Tongue (tissue), 1 donor: ENCODE measurements at regions not wholly inside any gene's neighbourhood (a gene's known extent, or its start where the extent isn't known, plus 50 kb on each side); places are given as distances from the start of the nearest gene placed in this dataset.
"Not testable (repeated sequence)": the region's sequence is repeated elsewhere in the genome, so short reads cannot be mapped to it uniquely, and the experiment has no call there.

Source experiments
- DNase-seq: peaks from one replicate; pipeline ENCODE4 v3.0.0-alpha.2; 2015

DNA sequence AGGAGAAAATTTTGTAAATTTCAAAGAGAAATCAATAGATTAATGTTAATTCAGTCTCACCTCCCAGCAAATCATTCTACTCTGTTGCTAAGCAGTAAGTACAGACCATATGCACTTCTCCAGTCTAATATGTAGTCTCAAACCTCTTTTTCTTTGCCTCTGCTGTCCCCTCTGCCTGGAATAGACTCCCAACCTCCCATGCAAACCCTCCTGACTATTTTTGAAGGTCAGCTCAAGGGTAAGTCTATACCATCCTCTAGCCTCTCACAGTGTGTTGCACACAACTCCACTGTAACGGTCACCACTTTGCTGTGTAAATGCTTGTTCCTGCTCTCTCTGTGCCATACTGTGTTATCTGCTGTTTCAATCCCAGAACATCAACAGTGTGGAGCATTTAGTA is 94.5 kb upstream of the TRIM77 start:
- not testable (repeated sequence) for DNase-seq

- not testable (repeated sequence) for DNase-seq
Measured at GRCh38 chr11:89616161-89616560, 93.9 kb upstream of the TRIM77 start.

DNA sequence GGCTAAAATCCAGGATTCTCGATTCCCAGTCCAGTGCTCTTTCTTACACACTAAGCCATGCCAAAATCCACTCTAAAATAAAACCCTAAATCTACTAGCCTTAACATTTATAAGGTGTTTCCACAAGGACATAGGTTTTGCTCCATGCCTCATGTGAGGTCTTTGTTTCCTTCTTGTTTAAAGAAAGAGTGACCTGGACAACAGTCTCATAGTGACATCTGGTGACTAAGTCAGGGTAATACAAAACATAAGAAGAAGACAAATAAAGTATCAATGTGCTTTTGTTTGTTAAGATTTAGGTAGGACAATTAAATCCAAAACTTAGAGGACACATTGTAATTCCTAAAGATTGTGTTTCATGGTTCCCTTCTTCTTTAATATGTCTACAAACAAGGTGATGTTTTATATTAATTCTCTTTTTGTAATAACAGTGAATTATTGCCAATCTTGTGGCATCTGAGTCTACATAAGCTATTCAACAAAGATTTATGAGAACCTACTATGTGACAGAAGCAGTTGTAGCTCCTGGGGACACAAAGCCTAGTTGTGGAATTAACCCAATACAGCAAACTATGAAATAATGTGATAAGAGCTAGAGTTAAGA is 93.0 kb upstream of the TRIM77 start:
- peak; percentile 27 for DNase-seq

GRCh38 chr11:89620721-89621120 is 89.4 kb upstream of the TRIM77 start:
- peak; percentile 0 for DNase-seq

DNA sequence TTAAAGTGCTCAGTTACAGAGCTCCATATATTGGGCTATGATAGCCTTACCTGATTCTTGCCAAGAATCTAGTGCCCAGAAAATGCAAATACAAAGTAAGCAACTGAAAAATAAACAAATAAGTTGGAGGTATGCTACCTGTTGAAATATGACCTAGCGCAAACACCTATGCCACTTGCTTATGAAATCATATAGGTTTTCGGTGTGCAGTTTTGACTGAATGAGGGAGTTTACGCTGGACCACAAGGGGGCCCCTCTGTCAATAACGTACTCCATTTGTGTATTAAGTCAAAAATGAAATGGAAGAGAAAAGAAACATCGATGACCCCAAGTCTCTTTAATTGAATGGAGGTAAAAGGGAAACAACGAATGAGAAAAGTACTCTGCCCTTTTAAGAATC is 84.9 kb upstream of the TRIM77 start:
- DNase-seq: no peak

DNA sequence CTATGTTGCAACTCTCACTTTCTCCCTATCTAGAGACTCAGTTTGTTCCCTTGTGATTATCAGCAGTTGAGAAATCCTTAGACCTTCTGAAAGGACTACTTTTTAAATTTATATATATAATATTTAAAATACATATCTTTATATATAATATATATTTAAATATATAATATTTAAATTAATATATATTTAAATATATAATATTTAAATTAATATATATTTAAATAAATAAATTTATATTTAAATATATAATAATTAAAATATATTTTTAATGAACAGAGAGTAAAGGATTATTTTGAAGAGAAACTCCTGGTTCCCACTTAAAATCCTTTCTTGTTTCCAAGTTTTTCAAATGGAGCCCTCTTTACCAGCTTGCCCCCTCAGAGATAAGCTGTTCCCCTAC is 83.7 kb upstream of the TRIM77 start:
- no peak for DNase-seq

DNA sequence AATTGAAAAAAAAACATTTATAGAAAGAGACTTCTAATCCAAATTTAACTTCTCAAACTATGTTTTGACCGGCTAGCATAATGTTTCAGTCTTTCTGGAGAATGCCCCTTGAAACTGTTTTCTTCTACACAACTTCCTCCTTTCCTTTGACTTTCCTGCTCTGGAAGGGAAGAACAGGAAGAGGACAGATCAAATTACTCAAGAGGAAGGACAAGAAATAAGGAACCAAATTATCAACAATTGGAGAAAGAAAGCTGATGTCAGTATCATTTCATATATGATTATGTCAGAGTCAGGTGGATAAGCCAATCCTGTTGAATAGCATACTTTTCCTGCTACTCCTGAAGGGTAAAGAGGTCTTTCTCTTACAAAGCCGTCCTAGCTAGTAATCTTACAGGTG is 83.2 kb upstream of the TRIM77 start:
- not testable (repeated sequence) for DNase-seq

DNA sequence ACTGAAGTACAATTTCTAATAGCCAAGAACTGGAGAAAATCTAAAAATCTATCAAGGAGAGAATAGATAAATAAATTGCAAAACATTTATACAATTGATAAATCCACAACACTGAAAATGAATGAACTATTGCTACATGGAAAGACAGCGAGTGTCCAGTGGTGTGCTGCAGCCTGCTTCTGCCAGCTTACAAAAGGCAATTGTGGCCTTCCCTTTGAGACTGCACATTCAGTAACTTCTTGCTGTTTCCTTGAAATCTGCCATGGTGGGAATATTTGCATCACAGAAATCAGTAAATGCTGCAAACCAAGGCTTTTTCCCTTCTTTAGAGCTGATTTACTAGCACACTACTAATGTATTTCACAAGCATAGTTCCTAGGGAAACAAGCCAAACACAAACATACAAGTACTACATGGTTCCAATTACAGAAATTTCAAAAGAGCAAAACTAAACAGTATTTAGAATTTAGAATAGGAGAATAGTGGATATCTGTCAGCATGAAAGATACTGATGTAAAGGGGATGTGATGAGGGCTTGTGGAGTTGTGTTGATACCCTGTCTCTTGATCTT is 76.9 kb upstream of the TRIM77 start:
- DNase-seq: peak; percentile 5

DNA sequence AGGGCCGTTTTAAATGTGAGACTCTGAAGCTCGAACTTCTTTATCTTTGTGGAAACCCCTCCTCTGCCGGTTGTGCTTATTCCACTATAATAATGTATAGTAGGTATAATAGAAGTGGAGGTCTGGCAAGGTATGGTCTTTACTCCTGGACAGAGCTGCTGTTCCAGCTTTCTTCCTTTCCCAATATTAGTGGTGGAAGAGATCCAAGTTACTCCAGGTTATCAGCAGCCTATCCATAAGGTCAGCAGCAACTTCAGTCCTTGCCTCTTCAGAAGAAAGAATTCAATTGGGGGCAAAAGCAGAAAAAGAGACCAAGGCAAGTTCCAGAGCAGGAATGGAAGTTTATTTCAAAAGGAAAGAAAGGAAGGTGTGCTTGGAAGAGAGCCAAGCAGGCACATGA is 69.3 kb upstream of the TRIM77 start:
- not testable (repeated sequence) for DNase-seq

DNA sequence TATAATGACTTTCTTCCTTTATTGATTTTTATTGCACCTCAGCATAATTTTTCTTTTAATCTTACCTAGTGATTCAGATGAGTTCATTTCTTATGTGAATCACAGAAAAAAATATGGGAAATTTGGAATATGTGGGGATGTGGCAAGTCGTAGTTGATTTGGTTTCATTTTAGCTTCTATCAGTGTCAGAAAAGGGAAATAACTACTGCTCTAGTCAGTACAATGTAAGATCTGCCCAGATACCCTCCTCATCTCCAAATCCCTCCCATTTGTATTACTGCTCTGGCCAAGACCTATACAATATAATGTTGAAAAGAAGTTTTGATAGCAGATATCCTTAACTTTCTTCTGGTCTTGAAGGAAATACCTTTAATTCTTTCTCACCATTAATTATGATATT is 61.9 kb upstream of the TRIM77 start:
- not testable (repeated sequence) for DNase-seq

DNA sequence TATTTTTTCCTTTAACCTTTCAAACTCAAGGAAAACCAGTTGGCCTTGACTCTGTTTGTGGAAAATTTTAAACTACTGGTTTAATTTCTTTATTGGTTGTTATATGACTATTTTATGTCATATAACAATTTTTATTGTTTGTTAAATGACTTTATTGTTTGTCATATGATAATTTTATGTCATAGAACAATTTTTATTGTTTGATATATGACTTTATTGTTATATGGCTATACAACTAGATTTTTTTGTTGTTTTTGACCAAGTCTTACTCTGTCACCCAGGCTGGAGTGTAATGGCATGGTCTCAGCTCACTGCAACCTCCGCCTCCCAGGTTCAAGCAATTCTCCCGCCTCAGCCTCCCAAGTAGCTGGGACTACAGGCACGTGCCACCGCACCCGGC is 61.1 kb upstream of the TRIM77 start:
- DNase-seq: not testable (repeated sequence)

GRCh38 chr11:89654669-89655068 is 55.4 kb upstream of the TRIM77 start:
- DNase-seq: not testable (repeated sequence)

DNA sequence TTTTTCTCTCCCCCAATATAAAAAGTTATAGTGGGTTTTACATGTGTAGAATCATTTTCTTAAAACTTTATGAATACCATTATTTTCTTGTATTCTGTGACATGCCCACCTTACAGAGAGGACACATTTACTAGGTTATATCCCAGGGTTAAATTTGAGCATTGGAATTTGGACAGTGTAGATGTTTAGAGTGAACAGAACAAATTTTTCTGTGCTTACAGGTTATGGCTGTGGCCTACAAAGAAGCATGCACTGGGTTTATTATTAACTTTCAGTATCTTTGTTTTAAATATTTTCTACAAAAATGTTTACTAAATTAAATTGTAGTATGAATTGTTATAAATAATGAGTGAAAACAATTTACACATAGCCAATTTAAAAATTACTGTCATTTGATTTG is 51.3 kb upstream of the TRIM77 start:
- not testable (repeated sequence) for DNase-seq

- DNase-seq: not testable (repeated sequence)
Measured at GRCh38 chr11:89659414-89659813, 50.7 kb upstream of the TRIM77 start.

DNA sequence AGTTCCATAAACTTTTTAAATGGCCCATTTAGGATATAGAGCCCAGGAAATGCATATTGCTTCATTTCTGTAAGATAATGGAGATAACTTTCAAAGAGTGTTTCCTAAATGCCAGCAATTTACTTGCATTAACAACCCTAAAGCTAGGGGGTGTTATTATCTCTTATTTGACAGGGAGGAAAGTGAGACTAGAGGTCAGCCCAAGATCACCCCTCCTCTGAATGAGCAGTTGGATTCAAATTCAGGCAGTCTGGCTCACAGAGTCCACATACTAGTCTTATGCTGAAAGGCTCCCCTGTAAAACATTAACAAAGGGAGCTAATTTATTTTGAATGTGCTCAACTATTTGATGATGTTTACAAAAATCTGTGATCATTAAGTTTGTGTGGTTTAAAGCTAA is 49.9 kb upstream of the TRIM77 start:
- DNase-seq: no peak
